AG04450 (cell line): ENCODE measurements at regions not wholly inside any gene's neighbourhood (a gene's known extent, or its start where the extent isn't known, plus 50 kb on each side); places are given as distances from the start of the nearest gene placed in this dataset.

Experiments used
- CTCF ChIA-PET: fragments of 300-600, 350-600 bp; formaldehyde crosslinking; extraction: SDS; loops from one replicate; lab custom pipeline; 2022; ENCODE audit warnings: antibody characterized with exemption, inconsistent platforms; lab: Charles Lee
- POLR2A ChIA-PET: fragments of 350-600 bp; formaldehyde crosslinking; extraction: SDS; loops from one replicate; lab custom pipeline; 2021; ENCODE audit warnings: antibody characterized with exemption, inconsistent platforms; lab: Yijun Ruan, JAX
- DNase-seq: peaks from one replicate; pipeline ENCODE4 v3.0.0-alpha.2; 2011; ENCODE audit warnings: low read depth, low spot score
- H3K27ac ChIP-seq: one replicate; pipeline ENCODE4 v1.5.1; 2012; ENCODE audit warnings: low read depth, low read length, control low read depth
- H3K27me3 ChIP-seq: one replicate; pipeline ENCODE4 v1.6.0; 2012; ENCODE audit warnings: low read length; ENCODE audit not compliant: control insufficient read depth, insufficient read depth
- H3K4me3 ChIP-seq: 2 replicates; pipeline ENCODE4 v1.5.1; 2011; ENCODE audit warnings: mild to moderate bottlenecking, low read depth, low read length, control low read depth
- H3K9me3 ChIP-seq: 2 replicates; pipeline ENCODE4 v1.5.1; 2012; ENCODE audit warnings: low read length; ENCODE audit not compliant: control insufficient read depth, insufficient read depth
- TF ChIP-seq, protein P1 (sequence below): IDR thresholded peaks from 2 replicates; pipeline ENCODE4 v1.5.1; 2011; ENCODE audit warnings: low read depth, low read length, control low read depth, inconsistent platforms

DNA sequence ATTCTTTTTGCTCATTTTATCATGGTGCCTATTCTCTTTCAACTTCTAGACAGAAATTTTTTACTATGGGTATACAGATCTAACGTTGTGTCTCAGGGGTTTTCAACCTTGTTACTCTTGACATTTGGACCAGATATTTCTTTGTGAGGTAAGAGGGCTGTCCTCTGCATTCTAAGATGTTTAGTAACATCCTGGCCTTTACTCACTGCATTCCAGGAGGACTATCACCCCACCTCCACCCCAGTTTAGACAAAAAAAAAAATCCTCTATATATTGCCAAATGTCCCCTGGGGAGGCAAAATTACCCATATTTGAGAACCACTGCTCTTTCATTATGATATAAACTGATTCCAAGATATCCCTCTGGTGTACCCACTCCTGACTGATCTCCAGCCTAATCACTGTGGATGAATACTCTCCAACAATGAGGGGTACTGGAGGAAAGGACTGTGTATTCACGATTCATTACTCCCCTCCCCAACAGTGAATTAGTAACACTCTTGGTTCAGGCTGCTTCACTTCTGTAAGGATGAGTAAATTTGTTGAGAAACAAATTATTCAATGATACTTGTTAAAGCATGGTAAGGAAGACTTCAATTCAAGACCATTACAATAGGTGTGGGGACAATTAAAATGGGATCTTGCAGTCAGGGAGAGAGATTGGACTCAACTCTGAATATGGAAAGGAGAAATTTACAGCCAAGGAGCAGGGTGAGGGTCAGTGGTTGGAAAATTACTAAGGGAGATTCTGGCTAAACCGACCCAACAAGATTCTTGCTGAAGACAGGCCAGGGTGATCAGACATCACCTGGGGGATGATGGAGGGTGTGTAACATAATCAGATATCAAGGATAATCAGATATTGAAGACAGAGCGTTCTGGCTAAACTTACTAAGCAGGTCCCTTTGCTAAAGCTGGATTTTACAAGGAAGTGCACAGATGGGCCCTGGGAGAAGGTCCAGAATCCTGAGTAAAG, 123.8 kb upstream of the DAZL start:
- no peak overlapping the region for H3K27ac ChIP-seq

DNA sequence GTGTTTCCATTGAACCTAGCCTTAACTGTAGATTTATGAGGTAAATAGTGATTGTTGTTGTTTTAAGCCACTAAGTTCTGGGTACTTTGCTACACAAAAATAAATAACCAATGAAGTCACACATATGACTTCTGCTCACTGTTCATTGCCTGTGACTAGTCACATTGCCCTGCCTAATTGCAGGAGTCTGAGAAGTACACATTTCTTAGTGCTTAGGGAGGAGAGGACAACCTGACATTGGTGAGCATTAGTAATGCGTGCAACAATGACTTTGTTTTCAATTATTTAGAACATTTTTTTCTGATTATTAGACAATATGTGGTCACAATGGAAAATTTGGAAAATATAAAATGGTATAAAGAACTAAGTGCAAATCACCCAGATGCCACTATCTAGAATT, 133.2 kb upstream of the DAZL start:
- no peak for DNase-seq
- no peak overlapping the region for H3K27ac ChIP-seq
- CTCF ChIA-PET, result no interaction called here
- H3K4me3 ChIP-seq, result no peak overlapping the region
- TF ChIP-seq, protein P1, sequence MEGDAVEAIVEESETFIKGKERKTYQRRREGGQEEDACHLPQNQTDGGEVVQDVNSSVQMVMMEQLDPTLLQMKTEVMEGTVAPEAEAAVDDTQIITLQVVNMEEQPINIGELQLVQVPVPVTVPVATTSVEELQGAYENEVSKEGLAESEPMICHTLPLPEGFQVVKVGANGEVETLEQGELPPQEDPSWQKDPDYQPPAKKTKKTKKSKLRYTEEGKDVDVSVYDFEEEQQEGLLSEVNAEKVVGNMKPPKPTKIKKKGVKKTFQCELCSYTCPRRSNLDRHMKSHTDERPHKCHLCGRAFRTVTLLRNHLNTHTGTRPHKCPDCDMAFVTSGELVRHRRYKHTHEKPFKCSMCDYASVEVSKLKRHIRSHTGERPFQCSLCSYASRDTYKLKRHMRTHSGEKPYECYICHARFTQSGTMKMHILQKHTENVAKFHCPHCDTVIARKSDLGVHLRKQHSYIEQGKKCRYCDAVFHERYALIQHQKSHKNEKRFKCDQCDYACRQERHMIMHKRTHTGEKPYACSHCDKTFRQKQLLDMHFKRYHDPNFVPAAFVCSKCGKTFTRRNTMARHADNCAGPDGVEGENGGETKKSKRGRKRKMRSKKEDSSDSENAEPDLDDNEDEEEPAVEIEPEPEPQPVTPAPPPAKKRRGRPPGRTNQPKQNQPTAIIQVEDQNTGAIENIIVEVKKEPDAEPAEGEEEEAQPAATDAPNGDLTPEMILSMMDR, result no peak
- no peaks in the 10 kb centered on the region for H3K27me3 ChIP-seq
- H3K9me3 ChIP-seq, result no peaks in the 10 kb centered on the region
- POLR2A ChIA-PET, result no interaction called here

More for the DNA sequence above, 123.8 kb upstream of the DAZL start:
- no peaks in the 10 kb centered on the region for H3K9me3 ChIP-seq
- no peaks in the 10 kb centered on the region for H3K27me3 ChIP-seq
- POLR2A ChIA-PET, result no interaction called here
- TF ChIP-seq, protein P1, result no peak
- DNase-seq, result peak; percentile 8
- CTCF ChIA-PET, result no interaction called here
- no peak overlapping the region for H3K4me3 ChIP-seq

DNA sequence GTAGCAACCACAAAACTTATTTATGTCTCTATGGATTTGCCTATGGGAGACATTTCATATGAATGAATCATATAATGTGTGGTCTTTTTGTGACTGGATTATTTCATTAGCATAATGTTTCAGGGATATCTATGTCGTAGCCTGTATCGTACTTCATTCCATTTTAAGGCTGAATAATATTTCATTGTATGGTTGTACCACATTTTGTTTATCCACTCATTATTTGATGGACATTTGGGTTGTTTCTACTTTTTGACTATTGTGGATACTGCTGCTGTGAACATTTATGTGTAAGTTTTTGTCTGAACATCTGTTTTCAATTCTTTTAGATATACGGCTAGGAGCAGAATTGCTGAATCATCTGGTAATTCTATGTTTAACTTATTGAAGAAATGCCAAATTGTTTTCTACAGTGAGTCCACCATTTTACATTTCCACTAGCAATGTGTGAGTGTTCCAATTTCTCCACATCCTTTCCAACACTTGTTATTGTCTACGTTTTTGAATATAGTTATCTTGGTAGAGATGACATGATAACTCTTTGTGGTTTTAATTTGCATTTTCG, 134.4 kb upstream of the DAZL start:
- CTCF ChIA-PET, result interaction anchor here (0.7 kb wide), 1 partner anchor 436 kb away, joined by 5 read pairs; no protein-coding TSS in a partner anchor
- Histone ChIP-seq H3K4me3 (no peak overlapping the region), H3K27ac (no peak overlapping the region), H3K27me3 (no peaks in the 10 kb centered on the region), H3K9me3 (no peaks in the 10 kb centered on the region)
- TF ChIP-seq, protein P1, result no peak
- no peak for DNase-seq
- POLR2A ChIA-PET, result no interaction called here

DNA sequence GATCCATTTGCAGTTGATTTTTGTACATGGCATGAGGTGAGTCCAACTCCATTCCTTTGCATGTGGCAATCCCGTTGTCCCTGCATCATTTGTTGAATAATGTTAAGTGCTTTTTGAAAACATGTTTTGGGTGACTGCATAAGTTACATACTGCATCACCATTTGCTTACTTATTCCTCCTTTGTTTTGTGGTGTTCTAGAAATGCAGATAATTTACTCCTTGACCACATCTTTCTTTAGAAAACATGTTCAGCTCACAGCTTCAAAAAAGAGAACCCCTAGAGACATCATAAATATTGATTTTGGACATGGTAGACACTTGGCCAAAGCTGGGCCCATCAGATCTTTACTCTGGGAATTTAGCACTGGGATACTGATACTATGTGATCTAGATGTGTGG, 135.3 kb upstream of the DAZL start:
- Histone ChIP-seq H3K27ac (no peak overlapping the region), H3K4me3 (no peak overlapping the region), H3K9me3 (no peaks in the 10 kb centered on the region), H3K27me3 (no peaks in the 10 kb centered on the region)
- ChIA-PET POLR2A (no interaction called here), CTCF (no interaction called here)
- TF ChIP-seq, protein P1, result no peak
- no peak for DNase-seq
